NT2/D1 (cell line): ENCODE measurements at regions not wholly inside any gene's neighbourhood (a gene's known extent, or its start where the extent isn't known, plus 50 kb on each side); places are given as distances from the start of the nearest gene placed in this dataset.

Experiments
- YY1 ChIP-seq: IDR thresholded peaks from 2 replicates; pipeline ENCODE4 v1.6.1; 2011; ENCODE audit not compliant: insufficient read length, insufficient read depth
- ZNF274 ChIP-seq: IDR thresholded peaks from 2 replicates; pipeline ENCODE4 v1.6.1; 2011; ENCODE audit warnings: mild to moderate bottlenecking, low read depth, low read length

DNA sequence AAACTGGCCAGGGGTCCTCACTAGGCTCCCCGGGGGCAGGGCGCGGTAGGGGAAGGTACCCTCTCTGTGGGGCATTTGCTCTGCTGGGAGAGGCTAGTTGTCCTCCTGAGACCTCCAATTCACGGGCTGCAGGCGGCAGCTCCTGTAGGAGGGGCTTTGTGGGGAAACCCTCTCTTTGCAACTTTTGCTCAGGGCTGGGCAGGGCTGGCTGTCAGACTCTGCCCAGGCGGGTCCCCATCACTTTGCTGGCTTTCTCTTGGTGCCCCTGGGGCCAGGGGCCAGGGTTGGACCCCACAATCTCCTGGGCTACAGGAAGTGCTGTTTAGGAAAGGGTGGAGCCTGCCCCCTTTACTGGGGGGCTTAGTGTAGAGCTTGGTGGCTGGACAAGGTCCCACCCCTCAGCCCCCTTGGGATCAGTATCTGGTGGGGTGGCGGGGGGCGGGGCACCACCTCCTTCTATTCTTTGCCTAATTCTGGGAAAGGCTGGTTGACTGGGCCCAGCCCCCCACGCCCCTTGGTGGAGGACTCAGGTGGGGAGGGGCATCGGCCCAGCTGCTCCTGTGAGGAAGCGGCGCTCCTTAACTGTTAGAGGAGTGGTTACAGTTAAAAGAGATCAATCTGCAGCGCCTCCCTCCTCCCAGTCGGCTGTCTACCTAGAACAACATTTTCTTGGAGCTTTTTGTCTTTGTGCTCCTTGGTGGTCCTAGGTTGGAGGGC lies 918.7 kb downstream of the AACS start:
- TF ChIP-seq ZNF274, result no peak
- no peak for TF ChIP-seq YY1
